ENCODE measurements at regions not wholly inside any gene's neighbourhood (a gene's known extent, or its start where the extent isn't known, plus 50 kb on each side); places are given as distances from the start of the nearest gene placed in this dataset.

- H3K79me2 ChIP-seq (ENCODE audit: control insufficient read depth, insufficient read depth, low read length), result no peaks in the 10 kb centered on the region
- H3K9me1 ChIP-seq (ENCODE audit: control insufficient read depth, extremely low read depth, insufficient read depth, low read length), result no peaks in the 10 kb centered on the region
- no peak overlapping the region for H3K4me2 ChIP-seq (ENCODE audit: control insufficient read depth, extremely low read depth, insufficient read depth, low read depth, low read length)
- TF ChIP-seq CTCF (optimal IDR thresholded peaks at IDR 0.05 in 1 of 3, IDR thresholded peaks at IDR 0.05 in 1 of 3, conservative IDR thresholded peaks at IDR 0.05 in 1 of 3; ENCODE audit: extremely low read depth in 1 of 3, insufficient read depth in 2 of 3, low read length in 3 of 3) (no peak), EZH2 (IDR thresholded peaks at IDR 0.05; ENCODE audit: low read length) (no peak)
- no peak for FAIRE-seq
- dilution Hi-C loops (cut with MboI; ENCODE audit: extremely low pct_ligation_motif_present, low sequenced_read_pairs), result no loop called here
- H3K9me3 ChIP-seq (ENCODE audit: control insufficient read depth, low read depth, low read length), result no peaks in the 10 kb centered on the region
- H3K4me1 ChIP-seq (ENCODE audit: control insufficient read depth, extremely low read depth, insufficient read depth, low read length), result no peaks in the 10 kb centered on the region
- H3K4me3 ChIP-seq (ENCODE audit: control insufficient read depth in 2 of 3, extremely low read depth in 1 of 3, insufficient read depth in 2 of 3, low read depth in 1 of 3, low read length in 3 of 3), result no peak overlapping the region
- no peaks in the 10 kb centered on the region for H4K20me1 ChIP-seq (ENCODE audit: control insufficient read depth, extremely low read depth, insufficient read depth, low read length)
- no peaks in the 10 kb centered on the region for H3K27me3 ChIP-seq (ENCODE audit: control insufficient read depth, extremely low read depth, insufficient read depth, low read length)
- no peaks in the 10 kb centered on the region for H3K36me3 ChIP-seq (ENCODE audit: control insufficient read depth in 2 of 2, extremely low read depth in 1 of 2, insufficient read depth in 2 of 2, low read length in 2 of 2)
- no peak overlapping the region for H3K9ac ChIP-seq (ENCODE audit: control insufficient read depth, extremely low read depth, insufficient read depth, low read length)
- H2AFZ ChIP-seq (ENCODE audit: control insufficient read depth, low read length), result no peak overlapping the region
- no peak overlapping the region for H3K27ac ChIP-seq (ENCODE audit: control insufficient read depth, insufficient read depth, low read length)
- no peak for DNase-seq (ENCODE audit: low read depth, low spot score)
Measured at GRCh38 chr15:62579842-62580241, 414.8 kb upstream of the C2CD4B start.

- no peaks in the 10 kb centered on the region for H3K9me1 ChIP-seq (ENCODE audit: control insufficient read depth, extremely low read depth, insufficient read depth, low read length)
- no peak overlapping the region for H3K4me2 ChIP-seq (ENCODE audit: control insufficient read depth, extremely low read depth, insufficient read depth, low read depth, low read length)
- no peaks in the 10 kb centered on the region for H3K36me3 ChIP-seq (ENCODE audit: control insufficient read depth in 2 of 2, extremely low read depth in 1 of 2, insufficient read depth in 2 of 2, low read length in 2 of 2)
- no peak overlapping the region for H3K9ac ChIP-seq (ENCODE audit: control insufficient read depth, extremely low read depth, insufficient read depth, low read length)
- H2AFZ ChIP-seq (ENCODE audit: control insufficient read depth, low read length), result no peak overlapping the region
- H4K20me1 ChIP-seq (ENCODE audit: control insufficient read depth, extremely low read depth, insufficient read depth, low read length), result no peaks in the 10 kb centered on the region
- FAIRE-seq (no peak), DNase-seq (ENCODE audit: low read depth, low spot score) (no peak)
- no peaks in the 10 kb centered on the region for H3K79me2 ChIP-seq (ENCODE audit: control insufficient read depth, insufficient read depth, low read length)
- H3K4me1 ChIP-seq (ENCODE audit: control insufficient read depth, extremely low read depth, insufficient read depth, low read length), result no peaks in the 10 kb centered on the region
- H3K4me3 ChIP-seq (ENCODE audit: control insufficient read depth in 2 of 3, extremely low read depth in 1 of 3, insufficient read depth in 2 of 3, low read depth in 1 of 3, low read length in 3 of 3), result no peak overlapping the region
- H3K27me3 ChIP-seq (ENCODE audit: control insufficient read depth, extremely low read depth, insufficient read depth, low read length), result no peaks in the 10 kb centered on the region
- TF ChIP-seq CTCF (optimal IDR thresholded peaks at IDR 0.05 in 1 of 3, IDR thresholded peaks at IDR 0.05 in 1 of 3, conservative IDR thresholded peaks at IDR 0.05 in 1 of 3; ENCODE audit: extremely low read depth in 1 of 3, insufficient read depth in 2 of 3, low read length in 3 of 3) (no peak), EZH2 (IDR thresholded peaks at IDR 0.05; ENCODE audit: low read length) (no peak)
- H3K27ac ChIP-seq (ENCODE audit: control insufficient read depth, insufficient read depth, low read length), result no peak overlapping the region
- no peaks in the 10 kb centered on the region for H3K9me3 ChIP-seq (ENCODE audit: control insufficient read depth, low read depth, low read length)
- dilution Hi-C loops (cut with MboI; ENCODE audit: extremely low pct_ligation_motif_present, low sequenced_read_pairs), result no loop called here
Measured at GRCh38 chr15:62582580-62582979, 417.5 kb upstream of the C2CD4B start.

Measured in keratinocyte (primary cell).